IPS-18c (cell line): ENCODE measurements at regions not wholly inside any gene's neighbourhood (a gene's known extent, or its start where the extent isn't known, plus 50 kb on each side); places are given as distances from the start of the nearest gene placed in this dataset.
"Not testable (repeated sequence)": the region's sequence is repeated elsewhere in the genome, so short reads cannot be mapped to it uniquely, and the experiment has no call there.

Source experiments
- H3K4me3 ChIP-seq: 2 replicates; pipeline ENCODE4 v1.7.0; 2013; ENCODE audit warnings: low read depth, mild to moderate bottlenecking, low read length, moderate library complexity; ENCODE audit not compliant: insufficient read depth
- H3K9me3 ChIP-seq: one replicate; pipeline ENCODE4 v1.6.1; 2013; ENCODE audit warnings: mild to moderate bottlenecking, low read length, moderate library complexity; ENCODE audit not compliant: control insufficient read depth, insufficient read depth

GRCh38 chr2:242043538-242044312 is 174.2 kb downstream of the RTP5 start:
- peaks cover 3% of the 10 kb centered on the region for H3K9me3 ChIP-seq
- no peak overlapping the region for H3K4me3 ChIP-seq

GRCh38 chr2:242044313-242044590 is 174.7 kb downstream of the RTP5 start:
- H3K9me3 ChIP-seq = peaks cover 3% of the 10 kb centered on the region

GRCh38 chr2:242045596-242046144 is 176.1 kb downstream of the RTP5 start:
- not testable (repeated sequence) for H3K9me3 ChIP-seq, H3K4me3 ChIP-seq

More at GRCh38 chr2:242044313-242044590, 174.7 kb downstream of the RTP5 start:
- H3K4me3 ChIP-seq = no peak overlapping the region

GRCh38 chr2:242046206-242046826 is 176.8 kb downstream of the RTP5 start:
- Histone ChIP-seq H3K9me3 (peaks cover 3% of the 10 kb centered on the region), H3K4me3 (no peak overlapping the region)

GRCh38 chr2:242047963-242048362 is 178.4 kb downstream of the RTP5 start:
- Histone ChIP-seq H3K9me3 (peaks cover 3% of the 10 kb centered on the region), H3K4me3 (no peak overlapping the region)

- Histone ChIP-seq H3K4me3 (no peak overlapping the region), H3K9me3 (peaks cover 3% of the 10 kb centered on the region)
Measured at GRCh38 chr2:242048479-242048878, 178.9 kb downstream of the RTP5 start.

GRCh38 chr2:242049492-242049891 is 180.0 kb downstream of the RTP5 start:
- H3K4me3 ChIP-seq = not testable (repeated sequence)

GRCh38 chr2:242051463-242051862 is 181.9 kb downstream of the RTP5 start:
- Histone ChIP-seq H3K4me3 (no peak overlapping the region), H3K9me3 (peaks cover 3% of the 10 kb centered on the region)

More at GRCh38 chr2:242049492-242049891, 180.0 kb downstream of the RTP5 start:
- H3K9me3 ChIP-seq = not testable (repeated sequence)

GRCh38 chr2:242052421-242052820 is 182.9 kb downstream of the RTP5 start:
- Histone ChIP-seq H3K9me3 (peaks cover 3% of the 10 kb centered on the region), H3K4me3 (no peak overlapping the region)

GRCh38 chr2:242053921-242054320 is 184.4 kb downstream of the RTP5 start:
- Histone ChIP-seq H3K9me3 (no peaks in the 10 kb centered on the region), H3K4me3 (no peak overlapping the region)

GRCh38 chr2:242054406-242054805 is 184.9 kb downstream of the RTP5 start:
- Histone ChIP-seq H3K9me3 (no peaks in the 10 kb centered on the region), H3K4me3 (no peak overlapping the region)

GRCh38 chr2:242054881-242055801 is 185.6 kb downstream of the RTP5 start:
- H3K4me3 ChIP-seq = no peak overlapping the region
- peaks cover 2% of the 10 kb centered on the region for H3K9me3 ChIP-seq

- Histone ChIP-seq H3K4me3 (no peak overlapping the region), H3K9me3 (peaks cover 2% of the 10 kb centered on the region)
Measured at GRCh38 chr2:242056026-242056425, 186.5 kb downstream of the RTP5 start.

GRCh38 chr2:242056785-242057184 is 187.3 kb downstream of the RTP5 start:
- Histone ChIP-seq H3K4me3 (no peak overlapping the region), H3K9me3 (peaks cover 2% of the 10 kb centered on the region)

GRCh38 chr2:242057379-242058040 is 188.0 kb downstream of the RTP5 start:
- H3K9me3 ChIP-seq = peaks cover 3% of the 10 kb centered on the region
- no peak overlapping the region for H3K4me3 ChIP-seq

GRCh38 chr2:242058116-242058680 is 188.7 kb downstream of the RTP5 start:
- no peak overlapping the region for H3K4me3 ChIP-seq
- peaks cover 5% of the 10 kb centered on the region for H3K9me3 ChIP-seq

- Histone ChIP-seq H3K9me3 (peaks cover 5% of the 10 kb centered on the region), H3K4me3 (no peak overlapping the region)
Measured at GRCh38 chr2:242059566-242059965, 190.0 kb downstream of the RTP5 start.
